Neural progenitor cell (in vitro differentiated cells): ENCODE measurements at regions not wholly inside any gene's neighbourhood (a gene's known extent, or its start where the extent isn't known, plus 50 kb on each side); places are given as distances from the start of the nearest gene placed in this dataset.

Source experiments
- CTCF ChIP-seq: fragments of 200-600 bp; sonication (generic); IDR thresholded peaks from 2 replicates; pipeline ENCODE4 v1.5.1; 2017; ENCODE audit warnings: antibody characterized with exemption, mild to moderate bottlenecking
- EZH2 ChIP-seq: fragments of 200-600 bp; sonication (generic); IDR thresholded peaks from 2 replicates; pipeline ENCODE4 v1.6.1; 2017; ENCODE audit warnings: antibody characterized with exemption, mild to moderate bottlenecking, moderate library complexity

- TF ChIP-seq CTCF = no peak
- TF ChIP-seq EZH2 = no peak
Measured at GRCh38 chr6:167540796-167541195, 215.9 kb downstream of the TTLL2 start.
